Nephron progenitor cell (in vitro differentiated cells): ENCODE measurements at regions not wholly inside any gene's neighbourhood (a gene's known extent, or its start where the extent isn't known, plus 50 kb on each side); places are given as distances from the start of the nearest gene placed in this dataset.

Source experiments
- DNase-seq: peaks from one replicate; pipeline ENCODE4 v3.0.0; 2021
- H3K27ac Mint-ChIP-seq: 2 replicates; pipeline ENCODE4 v1.8.0; 2021; ENCODE audit warnings: mild to moderate bottlenecking, moderate library complexity, mixed read lengths
- H3K27me3 Mint-ChIP-seq: 2 replicates; pipeline ENCODE4 v1.8.0; 2021; ENCODE audit warnings: mild to moderate bottlenecking, low read depth, mixed read lengths; ENCODE audit not compliant: poor library complexity
- H3K36me3 Mint-ChIP-seq: 2 replicates; pipeline ENCODE4 v1.8.0; 2021; ENCODE audit warnings: low read depth, mixed read lengths
- H3K4me1 Mint-ChIP-seq: 2 replicates; pipeline ENCODE4 v1.8.0; 2021; ENCODE audit warnings: mixed read lengths
- H3K4me3 Mint-ChIP-seq: 2 replicates; pipeline ENCODE4 v1.8.0; 2021; ENCODE audit warnings: mild to moderate bottlenecking, moderate library complexity, mixed read lengths
- H3K9me3 Mint-ChIP-seq: 2 replicates; pipeline ENCODE4 v1.8.0; 2021; ENCODE audit warnings: mild to moderate bottlenecking, moderate library complexity, mixed read lengths
- CTCF ChIP-seq: fragments of 200-600 bp; sonication (generic); IDR thresholded peaks from 2 replicates; pipeline ENCODE4 v1.5.0; 2021; ENCODE audit warnings: antibody characterized with exemption

- Mint-ChIP-seq H3K27ac (peak overlapping the region; percentile 32), H3K4me1 (peaks cover 18% of the 10 kb centered on the region), H3K27me3 (peaks cover 4% of the 10 kb centered on the region), H3K4me3 (no peak overlapping the region), H3K9me3 (peaks cover 22% of the 10 kb centered on the region), H3K36me3 (no peaks in the 10 kb centered on the region)
- no peak for TF ChIP-seq CTCF
- no peak for DNase-seq
Measured at GRCh38 chr18:56167366-56167765, 471.0 kb downstream of the TXNL1 start.

GRCh38 chr18:56166914-56167313, 471.5 kb downstream of the TXNL1 start:
- no peak for DNase-seq
- Mint-ChIP-seq H3K36me3 (no peaks in the 10 kb centered on the region), H3K27ac (peak overlapping the region; percentile 45), H3K9me3 (peaks cover 22% of the 10 kb centered on the region), H3K4me3 (no peak overlapping the region), H3K27me3 (peaks cover 4% of the 10 kb centered on the region), H3K4me1 (peaks cover 18% of the 10 kb centered on the region)
- no peak for TF ChIP-seq CTCF

GRCh38 chr18:56165601-56166355, 472.6 kb downstream of the TXNL1 start:
- DNase-seq: no peak
- Mint-ChIP-seq H3K9me3 (peaks cover 22% of the 10 kb centered on the region), H3K4me1 (peaks cover 24% of the 10 kb centered on the region), H3K36me3 (no peaks in the 10 kb centered on the region), H3K27me3 (peaks cover 4% of the 10 kb centered on the region), H3K27ac (no peak overlapping the region), H3K4me3 (no peak overlapping the region)
- TF ChIP-seq CTCF: no peak

GRCh38 chr18:56162311-56163265, 475.8 kb downstream of the TXNL1 start:
- H3K4me3 Mint-ChIP-seq: no peak overlapping the region
- H3K27ac Mint-ChIP-seq: no peak overlapping the region
- H3K27me3 Mint-ChIP-seq: peaks cover 4% of the 10 kb centered on the region
- no peak for DNase-seq
- peaks cover 14% of the 10 kb centered on the region for H3K4me1 Mint-ChIP-seq
- H3K36me3 Mint-ChIP-seq: no peaks in the 10 kb centered on the region
- peaks cover 12% of the 10 kb centered on the region for H3K9me3 Mint-ChIP-seq
- no peak for TF ChIP-seq CTCF

- Mint-ChIP-seq H3K36me3 (no peaks in the 10 kb centered on the region), H3K27ac (peak overlapping the region; percentile 68), H3K4me3 (no peak overlapping the region), H3K4me1 (peaks cover 7% of the 10 kb centered on the region), H3K9me3 (peaks cover 12% of the 10 kb centered on the region), H3K27me3 (peaks cover 4% of the 10 kb centered on the region)
- TF ChIP-seq CTCF: no peak
- no peak for DNase-seq
Measured at GRCh38 chr18:56161566-56162260, 476.7 kb downstream of the TXNL1 start.
